ENCODE measurements at regions not wholly inside any gene's neighbourhood (a gene's known extent, or its start where the extent isn't known, plus 50 kb on each side); places are given as distances from the start of the nearest gene placed in this dataset.

DNA sequence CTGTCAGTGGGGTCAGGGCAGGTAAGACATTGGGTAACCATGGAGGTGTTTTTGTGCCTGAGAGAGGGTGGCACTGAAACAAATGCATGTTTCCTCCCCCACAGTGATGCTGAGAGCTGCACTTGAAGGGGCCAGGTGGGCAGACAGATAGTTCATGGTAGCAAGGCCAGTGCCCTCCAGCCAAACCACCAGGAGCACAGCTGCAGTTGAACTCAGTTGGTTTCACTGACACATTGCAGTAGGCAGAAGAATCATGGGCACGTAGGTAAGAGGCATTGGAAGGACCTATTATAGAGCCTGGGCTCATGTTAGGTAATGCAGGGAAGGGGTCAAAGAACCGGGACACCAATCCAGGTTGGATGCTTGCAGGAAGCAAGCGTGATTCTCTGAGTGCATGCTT, 93.2 kb upstream of the ARL4C start:
- TF ChIP-seq, protein P1, sequence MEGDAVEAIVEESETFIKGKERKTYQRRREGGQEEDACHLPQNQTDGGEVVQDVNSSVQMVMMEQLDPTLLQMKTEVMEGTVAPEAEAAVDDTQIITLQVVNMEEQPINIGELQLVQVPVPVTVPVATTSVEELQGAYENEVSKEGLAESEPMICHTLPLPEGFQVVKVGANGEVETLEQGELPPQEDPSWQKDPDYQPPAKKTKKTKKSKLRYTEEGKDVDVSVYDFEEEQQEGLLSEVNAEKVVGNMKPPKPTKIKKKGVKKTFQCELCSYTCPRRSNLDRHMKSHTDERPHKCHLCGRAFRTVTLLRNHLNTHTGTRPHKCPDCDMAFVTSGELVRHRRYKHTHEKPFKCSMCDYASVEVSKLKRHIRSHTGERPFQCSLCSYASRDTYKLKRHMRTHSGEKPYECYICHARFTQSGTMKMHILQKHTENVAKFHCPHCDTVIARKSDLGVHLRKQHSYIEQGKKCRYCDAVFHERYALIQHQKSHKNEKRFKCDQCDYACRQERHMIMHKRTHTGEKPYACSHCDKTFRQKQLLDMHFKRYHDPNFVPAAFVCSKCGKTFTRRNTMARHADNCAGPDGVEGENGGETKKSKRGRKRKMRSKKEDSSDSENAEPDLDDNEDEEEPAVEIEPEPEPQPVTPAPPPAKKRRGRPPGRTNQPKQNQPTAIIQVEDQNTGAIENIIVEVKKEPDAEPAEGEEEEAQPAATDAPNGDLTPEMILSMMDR (IDR thresholded peaks at IDR 0.05 in 4 of 5, conservative IDR thresholded peaks at IDR 0.05 in 1 of 5) = no peak
- TF ChIP-seq POLR2A (IDR thresholded peaks at IDR 0.05) = no peak
